LoVo (cell line): ENCODE measurements at regions not wholly inside any gene's neighbourhood (a gene's known extent, or its start where the extent isn't known, plus 50 kb on each side); places are given as distances from the start of the nearest gene placed in this dataset.
A peak's percentile ranks its signal among the peaks of the same experiment; 100 is the strongest.

Experiments used
- DNase-seq: peaks from one replicate; pipeline ENCODE4 v3.0.0-alpha.2; 2016; ENCODE audit warnings: low spot score

DNA sequence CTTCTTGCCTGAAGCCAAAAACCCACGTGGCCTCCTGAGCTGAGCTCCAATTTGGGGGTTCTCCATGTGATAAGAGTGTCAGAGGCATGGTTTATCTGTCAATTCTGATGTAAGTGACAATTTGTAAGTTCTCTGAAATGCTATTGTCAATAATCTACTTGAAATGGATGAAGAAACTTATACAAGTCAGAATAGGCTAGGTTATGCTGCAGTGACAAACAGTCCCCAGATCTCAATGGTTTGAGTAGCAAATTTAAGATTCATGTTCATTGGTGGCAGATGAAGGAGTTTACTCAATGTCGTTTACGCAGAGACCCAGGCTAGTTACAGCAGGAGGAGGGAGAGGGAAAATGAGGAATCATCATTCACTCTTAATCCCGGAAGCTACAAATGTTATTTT, 352.4 kb downstream of the KIF16B start:
- DNase-seq: no peak

- no peak for DNase-seq
Observed at GRCh38 chr20:16219182-16219581, 354.1 kb downstream of the KIF16B start.

- no peak for DNase-seq
Observed at GRCh38 chr20:16216914-16217230, 356.4 kb downstream of the KIF16B start.

DNA sequence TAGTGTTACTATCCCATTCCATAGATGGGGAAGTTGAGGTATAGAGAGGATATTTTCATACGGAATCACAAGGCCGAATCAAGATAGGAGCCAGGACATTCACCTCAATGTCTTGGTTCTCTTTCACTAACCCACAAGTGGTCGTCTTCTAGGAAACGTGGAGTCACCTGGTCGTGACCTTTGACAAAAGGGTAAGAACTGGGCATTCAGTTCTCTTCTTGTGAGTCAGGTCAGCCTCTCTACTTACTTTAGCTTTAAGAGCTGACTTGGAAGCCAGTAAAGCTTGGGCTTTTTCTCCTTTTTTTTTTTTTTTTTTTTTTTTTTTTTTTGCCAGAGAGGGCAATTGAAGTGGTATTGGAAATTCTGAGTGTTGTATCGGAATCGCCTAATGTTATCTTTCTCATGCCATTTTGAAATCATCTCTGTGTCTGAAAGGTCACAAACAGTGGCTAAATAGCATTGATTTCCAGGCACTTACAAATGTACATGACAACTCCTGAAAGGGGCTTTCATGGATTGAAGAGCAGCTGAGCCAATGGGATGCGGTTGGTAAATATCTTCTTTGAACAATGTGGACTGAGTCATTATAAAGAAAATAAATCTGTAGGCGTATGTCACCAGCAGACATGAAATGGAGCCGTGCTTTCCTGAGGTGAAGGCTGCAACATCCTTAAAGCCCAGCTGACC, 356.9 kb downstream of the KIF16B start:
- DNase-seq: no peak

DNA sequence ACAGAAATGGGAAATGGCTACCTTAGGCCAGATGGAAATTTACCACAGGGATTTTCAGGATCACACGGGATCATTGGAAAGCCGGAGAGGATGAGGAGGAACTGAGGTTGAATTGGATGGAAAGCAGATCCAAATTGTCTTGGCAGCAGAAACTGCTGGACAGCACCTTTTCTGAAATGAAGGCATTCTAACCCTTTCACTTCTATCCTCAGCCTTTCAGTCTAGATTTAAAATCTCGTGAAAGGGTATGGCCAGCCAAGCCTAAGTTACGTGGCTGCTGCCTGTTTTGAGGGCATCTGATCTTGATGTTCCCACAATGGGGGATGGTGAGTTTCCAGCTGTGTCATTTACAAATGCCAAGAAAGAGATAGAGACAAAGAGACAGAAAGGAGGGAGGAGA, 358.2 kb downstream of the KIF16B start:
- DNase-seq: no peak

GRCh38 chr20:16212790-16213189, 360.5 kb downstream of the KIF16B start:
- no peak for DNase-seq

DNA sequence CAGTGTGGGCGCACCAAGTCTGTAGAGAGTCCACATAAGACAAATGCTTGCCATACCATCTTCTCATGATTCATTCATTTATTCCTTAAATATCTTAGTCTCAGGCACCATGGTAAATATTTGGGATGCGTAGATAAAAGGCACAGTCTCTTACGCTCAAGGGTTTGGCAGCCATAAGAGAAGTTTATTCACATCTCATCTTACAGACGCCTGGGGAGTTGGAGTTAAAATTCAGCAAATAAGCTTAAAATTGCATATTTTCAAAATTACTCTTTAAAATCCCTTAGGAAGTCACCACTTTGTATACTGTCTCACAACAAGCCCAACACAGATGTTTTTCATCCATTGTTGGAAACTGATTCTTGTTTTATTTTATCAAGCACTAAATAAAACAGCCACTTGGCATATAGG, 363.3 kb downstream of the KIF16B start:
- DNase-seq: no peak

- no peak for DNase-seq
Observed at GRCh38 chr20:16209357-16209756, 363.9 kb downstream of the KIF16B start.

GRCh38 chr20:16208443-16208842, 364.8 kb downstream of the KIF16B start:
- no peak for DNase-seq

DNA sequence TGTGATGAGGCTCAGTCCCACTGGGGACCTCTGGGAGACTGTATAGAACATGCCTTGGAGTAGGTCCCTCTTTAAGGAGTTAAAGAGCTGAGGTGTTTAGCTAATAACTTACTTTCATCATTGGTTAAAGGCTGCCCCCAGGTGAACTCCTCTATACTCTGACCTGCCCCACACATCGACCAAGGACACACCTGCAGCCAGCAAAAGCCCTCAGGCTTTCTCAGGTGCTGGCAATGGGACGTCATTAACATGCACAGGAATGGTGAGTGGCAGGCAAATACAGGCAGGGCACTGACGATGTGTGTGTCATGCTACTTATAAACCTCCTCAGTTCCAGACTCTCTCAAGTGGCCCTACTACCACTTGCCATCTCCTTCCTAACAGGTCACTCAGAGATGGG, 366.4 kb downstream of the KIF16B start:
- DNase-seq: no peak

DNA sequence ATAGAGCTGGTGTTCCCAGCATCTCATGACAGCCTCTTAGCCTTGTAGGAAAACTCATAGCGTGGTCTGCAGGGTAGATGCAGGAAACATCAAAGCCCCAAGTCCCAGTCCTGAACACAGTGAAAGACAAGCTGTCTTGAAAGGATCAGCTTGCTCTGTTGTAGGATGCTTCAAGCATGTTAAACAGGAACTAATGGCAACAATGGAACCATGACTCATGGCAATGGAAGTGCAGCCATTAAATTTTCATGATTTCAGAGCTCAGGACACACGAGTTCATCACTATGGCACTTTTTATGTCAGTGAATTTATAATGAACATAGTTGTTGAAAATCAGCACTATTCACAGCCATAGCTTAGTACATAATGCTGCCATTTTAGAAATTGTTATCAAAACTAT, 367.7 kb downstream of the KIF16B start:
- DNase-seq: no peak

GRCh38 chr20:16203096-16203495, 370.2 kb downstream of the KIF16B start:
- no peak for DNase-seq

- DNase-seq: no peak
Observed at GRCh38 chr20:16201191-16201590, 372.1 kb downstream of the KIF16B start.

DNA sequence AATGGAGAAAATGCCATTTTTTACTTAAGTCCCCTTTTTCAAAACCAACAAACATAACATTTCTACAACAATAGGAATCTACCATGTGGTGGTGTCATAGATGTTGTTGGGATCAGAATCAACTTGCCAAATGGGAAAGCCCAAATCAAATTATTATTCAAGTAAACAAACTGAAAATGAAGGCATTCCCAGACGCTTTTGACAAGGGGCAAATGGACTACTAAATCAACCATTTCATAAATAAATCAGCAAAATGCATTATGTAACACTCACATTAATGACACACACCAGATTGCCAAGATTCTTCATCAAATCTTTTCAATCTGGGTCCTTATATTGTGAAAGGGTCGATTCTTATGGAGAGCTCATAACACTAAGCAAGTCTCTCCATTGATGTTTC, 375.6 kb downstream of the KIF16B start:
- DNase-seq: no peak

GRCh38 chr20:16195671-16196070, 377.6 kb downstream of the KIF16B start:
- DNase-seq: peak; percentile 2

DNA sequence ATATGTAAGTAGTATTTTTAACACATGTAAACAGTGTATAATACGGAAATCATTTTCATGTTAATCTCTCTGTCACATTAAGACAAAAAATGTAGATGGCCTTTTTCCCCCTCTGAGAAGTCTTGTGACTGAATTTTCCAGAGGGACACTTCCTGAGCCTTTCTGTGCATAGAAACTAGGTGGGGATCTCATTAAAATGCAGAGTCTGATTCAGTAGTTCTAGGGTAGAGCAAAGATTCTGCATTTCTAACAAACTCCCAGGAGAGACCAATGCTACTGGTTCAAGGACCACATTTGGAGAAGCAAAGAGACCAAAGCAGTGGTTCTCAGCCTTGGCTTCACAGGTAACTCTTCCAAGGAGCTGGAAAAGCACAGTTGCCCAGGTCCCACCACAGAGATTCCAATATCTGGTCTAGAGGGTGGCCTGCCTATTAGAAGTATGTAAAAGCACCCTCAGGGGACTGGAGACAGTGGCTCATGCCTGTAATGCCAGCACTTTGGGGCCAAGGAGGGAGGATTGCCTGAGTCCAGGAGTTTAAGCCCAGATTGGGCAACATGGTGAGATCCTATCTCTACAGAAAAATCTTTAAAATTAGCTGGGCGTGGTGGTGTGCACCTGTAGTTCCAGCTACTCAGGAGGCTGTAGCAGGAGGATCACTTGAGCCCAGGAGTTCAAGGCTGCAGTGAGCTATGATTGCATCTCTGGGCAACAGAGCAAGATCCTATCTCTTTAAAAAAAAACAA, 378.5 kb downstream of the KIF16B start:
- DNase-seq: no peak

GRCh38 chr20:16191496-16191895, 381.8 kb downstream of the KIF16B start:
- DNase-seq: no peak

DNA sequence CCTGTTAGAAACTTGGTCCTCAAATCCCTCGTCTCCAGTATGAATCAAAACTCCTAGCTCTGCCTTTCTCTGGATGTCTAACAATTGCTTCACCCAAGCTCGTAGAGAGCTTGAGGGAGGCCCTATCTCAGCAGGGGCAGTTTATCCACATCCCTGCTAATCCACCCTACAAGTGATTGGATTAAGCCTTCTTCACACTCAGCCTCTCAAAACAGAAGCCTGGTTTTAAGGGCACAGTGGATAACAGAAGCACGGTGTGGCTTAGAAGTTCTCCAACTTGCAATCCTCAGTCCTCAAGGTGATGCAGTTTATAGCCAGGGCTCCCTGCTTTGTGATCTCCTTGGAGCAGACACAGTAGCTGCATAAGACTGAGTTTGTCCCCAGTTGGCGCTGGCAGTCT, 383.9 kb downstream of the KIF16B start:
- no peak for DNase-seq

- DNase-seq: no peak
Observed at GRCh38 chr20:16187956-16188616, 385.2 kb downstream of the KIF16B start.

DNA sequence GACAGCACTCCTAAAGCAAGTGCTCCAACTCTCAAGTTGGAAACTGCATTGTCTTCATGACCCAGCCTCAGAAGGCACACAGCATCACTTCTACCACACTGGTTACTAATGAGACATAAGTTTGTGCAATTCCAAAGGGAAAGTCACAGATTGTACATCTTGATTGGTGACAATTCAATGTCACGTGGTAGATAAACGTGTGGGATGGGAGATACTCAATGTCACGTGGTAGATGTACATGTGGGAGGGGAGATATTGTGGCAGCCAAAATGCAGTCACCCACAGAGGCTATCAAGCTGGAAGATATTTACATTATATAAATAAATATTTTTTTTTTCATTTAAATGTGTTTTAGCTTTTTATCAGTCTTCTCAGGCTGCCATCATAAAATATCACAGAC, 393.3 kb downstream of the KIF16B start:
- no peak for DNase-seq

GRCh38 chr20:16179371-16179770, 393.9 kb downstream of the KIF16B start:
- DNase-seq: no peak

DNA sequence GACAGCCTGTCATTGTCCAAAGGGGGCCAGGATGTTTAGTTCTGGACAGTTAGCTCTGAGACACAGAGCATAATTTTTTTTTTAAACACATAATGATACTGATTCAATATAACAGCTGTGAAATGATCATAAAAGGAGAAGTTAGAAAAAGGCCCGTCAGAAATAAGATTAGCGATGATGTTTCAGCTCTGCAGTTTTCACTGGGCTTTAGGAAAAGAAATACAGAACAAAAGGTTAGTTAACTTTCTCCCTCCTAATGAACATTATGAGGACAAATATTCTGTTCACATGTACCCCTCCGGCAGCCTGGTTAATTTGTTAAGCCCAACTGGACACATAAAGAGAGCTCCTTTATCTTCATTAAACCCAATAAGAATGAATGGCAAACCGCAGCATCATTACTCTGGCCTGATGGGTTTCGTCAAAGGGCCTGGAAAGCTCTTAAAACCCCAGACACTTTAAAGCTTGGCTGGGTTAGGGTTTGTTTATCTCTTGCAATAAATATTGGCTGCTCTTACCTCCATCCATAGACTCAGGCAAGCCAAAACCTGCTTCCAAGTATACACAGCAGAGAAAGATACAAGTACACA, 394.6 kb downstream of the KIF16B start:
- no peak for DNase-seq

GRCh38 chr20:16175322-16175961, 397.8 kb downstream of the KIF16B start:
- no peak for DNase-seq
